ENCODE measurements at regions not wholly inside any gene's neighbourhood (a gene's known extent, or its start where the extent isn't known, plus 50 kb on each side); places are given as distances from the start of the nearest gene placed in this dataset.
"Not testable (repeated sequence)": the region's sequence is repeated elsewhere in the genome, so short reads cannot be mapped to it uniquely, and the experiment has no call there.

DNA sequence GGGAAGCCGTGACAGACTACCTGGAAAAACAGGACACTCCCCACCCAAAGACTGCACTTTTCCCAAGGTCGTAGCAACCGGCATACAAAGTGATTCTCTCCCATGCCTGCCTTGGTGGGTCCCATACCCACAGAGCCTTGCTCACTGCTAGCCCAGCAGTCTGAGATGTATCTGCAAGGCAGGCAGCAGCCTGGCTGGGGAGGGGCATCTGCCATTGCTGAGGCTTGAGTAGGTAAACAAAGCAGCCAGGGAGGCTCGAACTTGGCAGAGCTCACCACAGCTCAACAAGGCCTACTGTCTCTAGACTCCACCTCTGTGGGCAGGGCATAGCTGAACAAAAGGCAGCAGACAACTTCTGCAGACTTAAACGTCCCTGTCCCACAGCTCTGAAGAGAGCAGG is 144.4 kb upstream of the FSHR start:
- DNase-seq = not testable (repeated sequence)

DNA sequence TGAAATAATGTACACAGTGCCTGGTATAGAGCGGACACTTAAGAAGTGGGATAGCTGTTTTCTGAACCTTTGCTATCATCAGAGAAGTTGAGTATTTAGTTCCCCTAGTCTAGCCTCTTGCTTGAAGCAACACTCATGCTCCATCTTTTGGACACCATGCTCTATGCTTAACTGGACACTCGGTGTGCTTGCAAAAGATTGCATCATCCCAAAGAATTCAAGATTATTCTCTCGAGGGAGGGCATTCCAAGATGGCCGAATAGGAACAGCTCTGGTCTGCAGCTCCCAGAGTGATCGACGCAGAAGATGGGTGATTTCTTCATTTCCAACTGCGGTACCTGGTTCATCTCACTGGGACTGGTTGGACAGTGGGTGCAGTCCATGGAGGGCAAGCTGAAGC is 143.9 kb upstream of the FSHR start:
- DNase-seq = no peak

DNA sequence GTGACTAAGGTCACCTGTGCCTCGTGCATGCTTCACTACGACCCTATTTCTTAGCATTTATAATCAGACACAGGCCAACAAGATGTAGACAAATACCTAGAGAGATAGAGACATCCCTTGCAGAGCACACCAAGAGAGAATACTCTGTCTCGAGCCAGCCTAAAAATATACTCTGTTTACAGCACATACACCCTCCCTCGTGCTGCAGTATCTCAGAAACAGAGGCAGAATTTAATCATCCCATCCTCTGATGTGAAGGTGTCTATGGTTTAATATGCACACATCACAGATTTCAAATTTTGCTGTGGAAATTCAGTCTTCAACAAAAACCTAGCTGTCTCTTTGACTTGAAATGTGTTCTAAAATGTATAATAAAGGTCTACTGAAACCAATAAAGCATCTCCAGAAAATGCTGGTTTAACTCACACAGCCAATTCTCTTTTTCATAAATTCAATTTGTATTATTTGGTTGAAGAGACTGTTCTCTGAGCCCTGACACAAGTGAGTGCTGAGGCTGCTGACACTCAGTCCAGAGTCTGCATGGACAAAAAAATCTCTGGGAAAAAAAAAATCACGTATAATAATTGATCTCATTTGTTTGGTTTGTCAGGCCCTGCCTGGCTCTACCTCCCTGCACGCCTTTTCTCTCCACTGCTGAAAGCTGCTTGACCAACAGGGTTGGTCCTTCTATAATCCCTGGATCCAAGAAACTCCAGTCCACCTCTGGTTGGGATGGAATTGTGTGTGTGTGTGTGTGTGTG is 142.0 kb upstream of the FSHR start:
- DNase-seq = no peak

DNA sequence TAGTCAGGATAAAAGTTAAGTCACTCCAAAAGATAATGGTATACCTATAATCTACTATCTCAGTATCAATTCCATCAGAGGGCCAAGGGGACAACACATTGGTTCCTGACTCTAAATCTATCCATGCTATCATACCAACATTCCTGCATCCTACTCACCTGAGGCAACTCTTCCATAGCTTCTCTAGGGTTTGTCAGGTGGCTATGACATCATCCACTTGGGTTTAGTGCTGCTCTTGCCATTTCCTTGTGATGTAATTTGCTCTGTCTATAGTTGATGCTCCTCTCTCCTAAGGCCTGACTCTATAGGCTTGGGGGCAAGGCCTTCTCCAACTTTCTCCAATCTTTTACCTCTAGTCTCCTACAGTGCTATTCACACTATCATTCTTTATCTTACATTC is 139.9 kb upstream of the FSHR start:
- no peak for DNase-seq

- DNase-seq = no peak
These were observed 137.3 kb upstream of the FSHR start for GRCh38 chr2:49291619-49292018.

GRCh38 chr2:49289711-49290110 is 135.4 kb upstream of the FSHR start:
- no peak for DNase-seq

DNA sequence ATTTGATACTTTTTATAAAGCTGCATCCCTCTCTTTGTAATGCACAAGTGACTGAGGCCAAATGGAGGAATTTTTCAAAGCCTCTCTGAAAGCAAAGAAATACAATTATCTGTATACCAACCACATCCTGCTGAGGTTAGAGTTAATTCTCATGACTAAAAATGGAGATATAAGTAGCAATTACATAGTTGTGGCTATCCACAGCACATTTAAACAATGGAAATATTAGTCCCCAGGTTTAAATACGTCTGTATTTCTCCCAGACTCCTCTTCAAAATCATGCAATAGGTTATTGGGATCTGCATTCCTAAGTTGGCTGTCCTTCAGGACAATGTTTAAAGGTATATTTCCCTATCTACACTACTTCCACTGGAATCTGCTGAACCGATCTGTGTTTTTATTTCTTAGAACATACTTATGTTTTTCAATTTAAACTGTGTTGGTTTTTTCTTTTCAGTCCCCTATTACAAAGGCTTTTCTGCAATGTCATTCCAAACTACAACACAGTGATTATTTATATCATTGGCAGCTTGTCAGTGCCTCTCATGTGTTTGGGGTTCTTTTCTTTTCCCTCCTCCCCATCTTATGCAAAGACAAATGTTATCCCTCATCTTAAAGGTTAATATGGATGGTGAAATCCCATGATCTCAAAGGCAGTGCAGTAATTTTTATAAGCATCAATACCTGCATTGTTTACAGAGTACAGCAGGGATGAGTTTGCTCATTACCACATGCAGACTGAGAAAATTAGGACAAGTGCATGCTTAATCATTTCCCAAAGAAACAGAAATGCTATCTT is 134.8 kb upstream of the FSHR start:
- DNase-seq = no peak

DNA sequence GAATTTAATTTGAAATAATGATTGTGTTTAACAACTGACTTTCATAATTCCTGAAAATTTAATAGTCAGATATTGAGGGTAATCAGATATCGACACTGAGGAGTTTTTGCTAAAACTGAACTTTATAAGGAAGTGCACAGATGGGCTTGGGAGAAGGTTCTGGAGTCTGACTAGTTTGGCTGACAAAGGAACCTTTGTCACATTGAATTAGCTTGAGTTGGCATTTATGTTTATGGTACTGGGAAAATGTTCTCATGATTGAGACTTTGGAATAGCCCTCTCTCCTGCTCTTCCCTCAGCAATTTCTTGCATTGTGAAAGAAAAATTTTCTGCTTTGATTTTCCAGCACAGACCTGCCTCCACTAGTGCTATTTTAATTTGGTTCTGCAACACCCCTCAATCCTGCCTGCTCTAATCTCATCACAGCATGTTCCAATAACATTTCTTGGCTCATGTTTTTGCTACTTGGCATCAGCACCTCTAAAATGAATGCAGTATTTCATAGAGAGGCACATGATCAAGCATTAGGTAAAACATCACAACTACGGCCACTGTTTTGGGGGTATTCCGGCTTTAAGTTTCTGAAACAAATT is 133.9 kb upstream of the FSHR start:
- DNase-seq = no peak

DNA sequence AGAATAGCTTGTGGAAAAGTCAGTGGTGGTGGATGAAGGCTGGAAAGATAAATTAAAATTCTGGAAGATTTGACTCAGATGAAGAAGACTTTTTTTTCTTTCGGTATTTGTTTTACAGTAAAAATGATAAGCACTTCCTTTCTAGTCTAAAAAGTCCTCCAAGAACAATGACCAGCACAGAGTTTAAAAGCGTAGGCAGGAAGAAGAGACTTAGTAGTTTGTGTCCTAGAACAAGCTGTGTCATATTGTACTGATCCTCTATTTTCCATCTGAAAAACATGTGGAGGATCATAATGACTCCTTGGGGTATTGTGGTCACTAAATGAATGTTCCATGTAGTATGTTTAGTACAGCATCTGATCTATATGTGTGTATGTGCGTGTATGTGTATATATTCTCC is 132.4 kb upstream of the FSHR start:
- DNase-seq = no peak

DNA sequence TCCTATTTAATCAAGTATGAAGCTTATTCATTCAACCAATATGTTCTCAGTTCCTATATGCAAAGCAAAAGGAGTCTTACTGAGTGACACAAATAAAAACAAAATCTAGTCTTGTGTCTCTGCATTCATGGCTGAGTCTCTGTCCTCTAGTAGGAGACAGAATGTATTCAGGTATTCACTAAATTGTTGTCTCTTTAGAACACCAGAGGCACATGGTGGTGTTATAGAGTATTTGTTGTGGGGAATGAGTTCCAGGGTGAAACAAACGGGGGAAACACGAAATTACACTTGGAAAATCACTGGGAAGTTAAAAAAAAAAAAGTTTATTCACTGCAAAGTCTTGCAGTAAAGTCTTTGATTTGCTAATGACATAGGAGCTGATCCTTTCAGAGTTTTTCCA is 131.7 kb upstream of the FSHR start:
- DNase-seq = no peak

DNA sequence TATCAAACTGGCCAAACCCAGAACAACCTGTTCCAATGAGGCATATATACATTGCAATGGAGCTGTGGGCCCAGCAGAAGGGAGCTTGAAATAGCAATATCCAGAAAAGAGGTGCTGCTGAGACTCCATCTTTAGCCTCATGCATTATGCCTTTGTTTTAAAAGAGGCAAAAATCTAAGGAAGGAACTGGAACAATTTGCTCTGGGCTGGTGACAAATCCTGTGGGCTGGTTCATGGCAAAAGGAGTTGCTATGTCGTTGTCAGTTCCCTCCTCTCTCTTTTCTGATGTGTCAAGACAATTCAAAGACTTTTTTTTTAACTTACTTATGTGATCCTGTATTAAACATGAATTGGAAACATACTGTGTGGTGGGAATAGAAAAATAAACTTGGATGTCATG is 124.2 kb upstream of the FSHR start:
- DNase-seq = no peak

DNA sequence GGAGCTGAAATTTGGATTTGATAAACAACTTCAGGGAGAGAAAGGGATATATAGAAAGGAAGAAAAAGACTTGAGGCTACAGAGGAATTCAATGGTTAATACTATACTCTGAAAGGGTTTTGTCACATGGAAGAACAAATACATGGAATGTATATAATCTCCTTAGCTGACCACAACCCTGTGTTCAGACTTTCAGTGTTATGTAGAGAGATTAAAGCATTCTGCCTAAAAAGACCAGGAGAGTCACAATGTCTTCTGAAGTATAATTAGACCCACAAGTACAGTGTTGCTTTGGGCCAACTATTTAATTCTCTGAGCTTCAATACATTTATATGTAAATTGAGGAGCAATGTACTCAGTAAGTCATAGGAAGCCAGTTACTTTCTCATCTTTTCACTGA is 123.8 kb upstream of the FSHR start:
- DNase-seq = no peak

DNA sequence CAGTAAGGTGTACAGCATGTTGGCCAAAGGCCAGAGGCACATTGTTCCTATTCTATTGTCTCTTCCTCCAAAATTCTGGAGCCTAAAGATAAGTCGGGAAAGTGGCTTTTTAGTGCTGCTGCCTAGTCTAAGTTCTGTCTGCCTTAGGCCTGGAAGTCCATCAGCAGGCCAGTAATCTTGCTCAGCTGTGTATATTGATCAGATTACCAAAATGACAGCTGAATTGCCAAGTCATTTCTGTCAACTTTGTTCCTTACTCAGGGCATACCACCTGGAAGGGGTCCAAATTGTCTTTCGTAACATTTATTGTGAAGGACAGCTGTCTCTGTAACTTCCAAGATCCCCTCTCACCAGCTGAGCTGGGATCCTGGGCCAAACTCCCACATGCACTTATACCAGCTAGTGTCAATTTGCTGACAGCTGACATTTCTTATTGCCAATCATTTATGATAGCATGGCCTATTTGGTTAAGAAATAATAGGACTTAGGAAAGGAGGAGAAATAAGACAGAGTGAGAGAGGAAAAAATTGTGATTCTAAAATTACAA is 116.8 kb upstream of the FSHR start:
- no peak for DNase-seq

DNA sequence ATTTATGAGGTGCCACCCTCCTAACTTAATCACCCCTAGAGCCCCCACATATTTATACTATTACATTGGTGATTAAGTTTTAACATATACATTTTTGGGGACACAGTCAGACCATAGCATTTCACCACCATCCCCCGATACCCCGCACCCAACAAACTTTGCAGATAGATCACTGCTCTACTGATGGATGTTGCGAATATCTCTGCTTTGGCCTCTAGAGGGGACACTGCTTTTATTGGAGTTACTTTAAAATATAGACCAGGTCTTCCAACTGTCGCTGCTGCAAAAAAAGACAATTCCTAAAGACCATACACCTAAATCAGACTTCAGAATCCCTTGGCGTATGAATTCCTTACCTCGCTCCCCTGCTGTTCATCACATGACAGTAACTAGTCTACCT is 115.8 kb upstream of the FSHR start:
- DNase-seq = no peak

- no peak for DNase-seq
These were observed 111.2 kb upstream of the FSHR start for GRCh38 chr2:49265471-49265870.

DNA sequence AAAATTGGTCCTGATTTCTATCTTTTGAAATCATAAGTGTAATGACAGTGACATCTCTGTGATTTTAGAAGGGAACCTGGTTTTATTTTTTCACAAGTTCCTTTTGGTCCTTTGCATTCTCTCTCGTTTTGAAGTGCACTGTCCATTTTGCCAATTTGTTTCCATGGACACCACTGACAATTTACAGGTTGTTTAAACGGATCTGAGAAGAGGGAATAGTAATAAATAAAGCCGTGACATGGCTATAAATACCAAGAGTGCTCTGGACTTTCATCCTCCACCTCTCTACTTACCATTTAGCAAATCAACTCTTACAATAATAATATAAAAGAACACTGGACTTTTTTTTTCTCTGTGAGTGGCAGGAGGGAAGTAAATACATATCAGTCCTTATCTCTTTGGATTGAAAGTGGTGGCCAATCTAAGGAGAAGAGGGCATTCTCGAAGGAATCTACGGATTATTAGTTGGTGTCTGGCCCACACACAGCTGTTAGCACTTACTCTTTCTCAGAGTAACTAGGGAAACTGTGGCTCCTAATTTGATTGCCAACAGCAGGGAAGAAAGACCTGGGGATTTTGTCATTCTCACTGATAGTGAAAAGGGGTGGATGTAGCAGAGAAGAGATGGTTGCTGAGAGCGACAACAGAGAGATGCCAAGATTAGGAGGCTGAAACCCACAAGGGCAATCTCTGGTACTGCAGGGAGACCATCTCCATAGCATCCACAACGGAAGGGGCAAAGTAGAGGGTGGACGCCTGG is 108.7 kb upstream of the FSHR start:
- DNase-seq = no peak

- no peak for DNase-seq
These were observed 107.5 kb upstream of the FSHR start for GRCh38 chr2:49261781-49262180.

DNA sequence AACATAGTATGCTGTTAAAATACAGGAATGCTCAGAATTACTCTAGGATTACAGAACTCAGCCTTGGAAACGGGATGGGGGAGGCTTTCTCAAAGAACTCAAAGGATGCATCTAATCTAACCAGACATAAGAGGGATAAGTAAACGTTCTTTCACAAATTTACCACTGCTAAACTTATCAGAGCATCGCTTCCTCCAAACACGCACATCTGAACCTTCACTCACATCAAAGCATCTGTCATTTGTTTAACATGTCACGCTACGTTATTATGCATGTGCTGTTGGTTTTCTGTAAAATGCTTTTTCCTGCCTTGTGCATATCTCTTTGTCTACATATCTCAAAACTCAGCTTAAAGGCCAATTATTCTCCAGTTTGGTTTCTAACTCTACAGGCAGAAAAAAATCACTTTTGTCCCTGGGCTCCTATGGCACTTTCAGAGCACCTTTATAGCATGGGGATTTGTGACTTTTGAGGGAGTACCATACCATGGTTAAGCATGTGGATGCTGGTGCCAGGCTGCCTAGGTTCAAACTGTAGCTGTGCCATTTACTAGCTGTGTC is 106.7 kb upstream of the FSHR start:
- DNase-seq = no peak

DNA sequence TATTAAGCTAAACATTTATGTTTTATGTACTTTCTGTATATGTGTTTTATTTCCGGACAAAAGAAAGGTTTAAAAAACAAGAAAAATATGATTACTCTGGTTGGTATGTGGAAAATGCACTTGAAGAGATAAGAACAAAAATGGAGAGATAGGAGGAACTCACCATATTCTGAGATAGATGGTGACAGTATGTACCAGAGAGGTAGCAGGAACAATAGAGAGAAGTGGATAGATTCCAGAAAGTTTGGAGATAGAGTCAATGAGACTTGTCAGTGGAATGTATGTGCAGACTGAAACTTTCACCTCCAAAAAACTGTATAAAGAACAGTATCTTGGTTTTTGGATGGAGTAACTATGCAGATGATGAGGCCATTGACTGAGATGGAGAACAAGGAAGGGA is 105.6 kb upstream of the FSHR start:
- DNase-seq = no peak

DNA sequence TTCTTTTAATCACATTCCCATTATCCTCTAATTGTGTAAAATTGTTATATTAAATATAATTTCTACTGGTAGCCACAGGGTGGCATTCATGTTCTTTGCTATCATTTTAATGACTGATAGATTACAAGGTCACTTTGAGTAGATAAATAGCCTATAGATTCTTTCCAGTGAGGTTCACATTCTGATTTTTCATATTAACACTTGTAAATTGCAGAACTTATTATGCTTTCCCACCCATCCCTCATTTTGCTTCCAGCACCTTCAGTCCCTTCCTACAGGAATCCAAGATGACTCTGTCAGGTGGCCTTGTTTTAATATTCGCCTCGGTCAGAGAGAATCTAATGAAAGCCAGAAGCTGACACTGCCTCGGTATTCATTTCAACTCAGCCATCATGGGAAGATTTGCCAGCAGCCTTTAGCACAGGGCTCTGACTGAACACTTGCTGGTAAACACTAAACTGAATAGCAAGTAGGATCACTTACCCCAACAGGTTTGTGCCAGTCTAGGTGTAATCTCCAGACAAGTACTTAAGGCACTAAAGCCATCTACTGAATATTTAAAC is 101.2 kb upstream of the FSHR start:
- DNase-seq = peak; percentile 15

- no peak for DNase-seq
These were observed 100.1 kb upstream of the FSHR start for GRCh38 chr2:49254401-49254800.

DNA sequence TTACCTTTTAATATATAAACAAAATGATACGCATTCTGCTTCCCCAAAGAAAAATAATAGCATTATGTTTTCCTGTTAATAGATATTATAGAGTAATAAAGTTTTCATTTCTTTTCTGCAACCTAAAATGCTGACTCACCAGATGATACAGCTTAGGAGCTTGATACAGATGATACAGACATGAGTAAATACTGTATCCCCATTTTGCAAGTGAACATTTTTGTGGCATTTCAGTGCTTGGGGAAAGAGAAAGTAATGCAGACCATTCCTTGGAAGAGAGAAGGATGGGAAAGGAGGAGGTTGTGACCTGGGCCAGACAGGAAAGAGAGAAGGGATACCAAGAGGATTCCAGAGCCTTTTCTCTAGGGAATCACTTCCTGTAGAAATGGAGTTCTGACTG is 97.5 kb upstream of the FSHR start:
- DNase-seq = no peak
